PC-9 (cell line): ENCODE measurements at regions not wholly inside any gene's neighbourhood (a gene's known extent, or its start where the extent isn't known, plus 50 kb on each side); places are given as distances from the start of the nearest gene placed in this dataset.

ENCODE experiments used
- EZH2 ChIP-seq: fragments of 200-600 bp; sonication (generic); IDR thresholded peaks from 2 replicates; pipeline ENCODE4 v1.8.0; 2017; ENCODE audit warnings: antibody characterized with exemption, low read depth
- TF ChIP-seq, protein P1 (sequence below): fragments of 200-600 bp; sonication (generic); conservative IDR thresholded peaks from 2 replicates; pipeline ENCODE4 v1.6.1; 2017; ENCODE audit warnings: mixed run types, antibody characterized with exemption, mild to moderate bottlenecking, moderate library complexity

DNA sequence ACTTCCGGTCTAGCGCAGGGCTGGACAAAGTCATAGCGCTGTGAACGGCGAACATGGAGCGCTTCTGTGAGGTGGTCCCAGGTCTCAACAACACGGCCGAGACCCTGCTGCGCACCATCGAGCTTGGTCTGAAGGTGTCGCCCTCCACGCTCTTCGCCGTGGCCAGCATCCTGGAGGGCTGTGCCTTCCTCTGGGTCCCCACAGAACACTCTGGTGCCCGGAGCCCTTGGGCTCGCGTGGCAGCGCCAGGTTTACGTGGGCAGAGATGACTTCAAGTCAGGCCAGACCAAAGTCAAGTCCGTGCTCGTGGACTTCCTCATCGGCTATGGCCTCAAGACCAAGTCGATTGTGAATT lies 128.6 kb downstream of the ANAPC4 start:
- TF ChIP-seq, protein P1, sequence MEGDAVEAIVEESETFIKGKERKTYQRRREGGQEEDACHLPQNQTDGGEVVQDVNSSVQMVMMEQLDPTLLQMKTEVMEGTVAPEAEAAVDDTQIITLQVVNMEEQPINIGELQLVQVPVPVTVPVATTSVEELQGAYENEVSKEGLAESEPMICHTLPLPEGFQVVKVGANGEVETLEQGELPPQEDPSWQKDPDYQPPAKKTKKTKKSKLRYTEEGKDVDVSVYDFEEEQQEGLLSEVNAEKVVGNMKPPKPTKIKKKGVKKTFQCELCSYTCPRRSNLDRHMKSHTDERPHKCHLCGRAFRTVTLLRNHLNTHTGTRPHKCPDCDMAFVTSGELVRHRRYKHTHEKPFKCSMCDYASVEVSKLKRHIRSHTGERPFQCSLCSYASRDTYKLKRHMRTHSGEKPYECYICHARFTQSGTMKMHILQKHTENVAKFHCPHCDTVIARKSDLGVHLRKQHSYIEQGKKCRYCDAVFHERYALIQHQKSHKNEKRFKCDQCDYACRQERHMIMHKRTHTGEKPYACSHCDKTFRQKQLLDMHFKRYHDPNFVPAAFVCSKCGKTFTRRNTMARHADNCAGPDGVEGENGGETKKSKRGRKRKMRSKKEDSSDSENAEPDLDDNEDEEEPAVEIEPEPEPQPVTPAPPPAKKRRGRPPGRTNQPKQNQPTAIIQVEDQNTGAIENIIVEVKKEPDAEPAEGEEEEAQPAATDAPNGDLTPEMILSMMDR, result no peak
- TF ChIP-seq EZH2, result no peak
